GM04504 (cell line): ENCODE measurements at regions not wholly inside any gene's neighbourhood (a gene's known extent, or its start where the extent isn't known, plus 50 kb on each side); places are given as distances from the start of the nearest gene placed in this dataset.

Experiments
- DNase-seq: peaks from one replicate; pipeline ENCODE4 v3.0.0-alpha.2; 2012; ENCODE audit warnings: low read depth

DNA sequence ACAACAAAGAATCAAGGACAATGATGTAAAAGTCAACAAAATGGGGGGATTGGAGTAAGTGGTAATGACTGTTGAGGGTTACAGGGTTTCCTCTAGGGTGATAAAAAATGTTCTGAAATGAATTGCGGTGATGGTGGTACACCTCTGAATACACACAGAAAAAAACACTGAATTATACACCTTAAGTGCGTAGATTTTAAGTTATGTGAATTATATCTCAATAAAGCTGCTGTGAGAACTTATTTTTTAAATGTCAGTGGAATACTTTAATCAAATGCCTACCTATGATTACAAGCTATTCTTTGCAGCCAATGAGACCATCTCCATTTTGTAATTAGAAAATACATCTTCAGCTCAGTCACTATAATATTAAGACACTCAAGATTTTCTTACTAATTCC is 53.5 kb downstream of the ZNF608 start:
- no peak for DNase-seq

DNA sequence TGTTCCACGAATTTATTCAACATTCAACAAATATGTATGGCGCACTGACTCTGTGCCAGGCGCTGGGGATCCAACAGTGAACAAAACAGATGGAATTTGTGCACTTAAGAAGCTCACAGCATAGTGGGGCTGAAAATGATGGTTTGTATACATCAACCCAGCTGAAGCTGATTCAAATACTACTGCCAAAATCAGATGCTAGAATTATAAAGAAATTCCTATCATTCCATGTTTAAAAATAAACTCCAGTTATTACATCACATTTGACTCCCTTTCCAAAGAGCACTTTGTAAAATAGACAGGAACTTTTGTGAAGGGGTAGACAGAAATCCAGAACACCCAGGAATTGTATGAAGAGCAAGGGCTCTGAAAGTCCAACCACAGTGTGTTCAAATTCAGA is 54.1 kb downstream of the ZNF608 start:
- no peak for DNase-seq

DNA sequence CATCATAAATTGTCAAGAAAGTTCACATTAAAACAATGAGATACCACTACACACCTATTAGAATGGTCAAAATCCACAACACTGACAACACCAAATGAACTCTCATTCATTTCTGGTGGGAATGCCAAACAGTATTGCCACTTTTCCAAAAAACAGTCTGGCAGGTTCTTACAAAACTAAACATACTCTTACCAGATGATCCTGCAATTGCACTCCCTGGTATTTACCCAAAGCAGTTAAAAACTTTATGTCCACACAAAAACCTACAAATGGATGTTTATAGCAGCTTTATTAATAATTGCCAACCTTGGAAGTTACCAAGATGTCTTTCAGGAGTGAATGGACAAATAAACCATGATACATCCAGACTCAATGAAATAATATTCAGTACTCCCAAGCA is 56.8 kb downstream of the ZNF608 start:
- DNase-seq = no peak

DNA sequence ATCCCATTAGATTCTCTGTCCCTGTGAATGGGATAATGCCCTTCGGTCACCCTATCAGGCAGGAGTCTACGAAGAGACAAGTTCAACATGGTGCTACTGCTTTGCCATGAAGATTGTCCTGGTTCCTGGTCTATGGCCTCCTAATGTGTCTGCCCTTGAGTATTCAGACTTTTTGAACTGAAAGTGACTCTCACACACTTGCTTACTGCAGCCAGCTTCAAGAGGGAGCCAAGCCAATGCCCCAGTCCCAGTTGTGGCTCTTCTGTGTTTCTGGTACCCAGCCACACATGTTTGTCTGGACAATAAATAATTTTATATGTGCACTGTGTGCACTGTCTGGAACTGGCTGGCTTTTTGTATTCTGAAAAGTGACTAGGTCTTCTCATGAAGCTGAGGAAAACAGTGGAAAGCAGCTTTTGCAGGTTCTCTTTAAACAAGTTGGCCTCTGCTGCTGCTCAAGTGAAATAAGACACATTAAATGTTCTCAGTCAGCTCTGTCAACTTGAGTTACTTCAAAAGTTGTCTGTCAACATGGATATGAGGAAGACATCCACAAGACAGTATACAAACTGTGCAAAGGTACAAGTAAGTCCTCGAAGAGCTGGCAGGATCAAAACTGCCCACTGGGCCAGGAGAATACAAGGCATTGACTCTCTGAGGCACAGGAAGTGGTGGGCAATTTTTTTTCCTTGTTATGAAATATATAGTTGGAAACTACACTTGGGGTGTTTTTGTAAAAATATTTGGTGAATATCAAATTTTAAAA is 60.0 kb downstream of the ZNF608 start:
- DNase-seq = no peak

DNA sequence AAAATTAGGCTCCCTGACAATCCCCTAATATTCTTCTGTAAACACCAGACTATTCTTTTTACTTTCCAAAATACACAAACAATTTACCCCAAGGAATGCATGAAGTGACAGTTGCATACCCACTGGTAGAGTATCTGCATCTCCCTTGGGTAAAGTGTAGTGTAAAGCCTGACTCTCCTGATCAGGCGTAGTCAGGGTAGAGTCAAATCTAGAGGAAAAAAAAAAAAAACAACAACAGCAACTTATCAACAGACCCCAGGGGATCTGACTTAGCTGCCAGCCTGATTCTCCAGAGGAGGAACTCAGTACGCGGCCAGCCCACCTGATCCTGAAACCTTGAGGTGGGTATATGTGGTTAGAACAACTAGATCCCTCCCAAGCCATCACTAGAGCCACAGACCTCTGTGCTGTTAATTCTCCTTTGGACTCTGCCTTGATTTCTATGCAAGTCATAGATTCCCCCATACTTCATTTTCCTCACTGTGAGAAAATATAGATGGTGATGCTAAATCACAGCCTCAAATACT is 61.0 kb downstream of the ZNF608 start:
- no peak for DNase-seq

DNA sequence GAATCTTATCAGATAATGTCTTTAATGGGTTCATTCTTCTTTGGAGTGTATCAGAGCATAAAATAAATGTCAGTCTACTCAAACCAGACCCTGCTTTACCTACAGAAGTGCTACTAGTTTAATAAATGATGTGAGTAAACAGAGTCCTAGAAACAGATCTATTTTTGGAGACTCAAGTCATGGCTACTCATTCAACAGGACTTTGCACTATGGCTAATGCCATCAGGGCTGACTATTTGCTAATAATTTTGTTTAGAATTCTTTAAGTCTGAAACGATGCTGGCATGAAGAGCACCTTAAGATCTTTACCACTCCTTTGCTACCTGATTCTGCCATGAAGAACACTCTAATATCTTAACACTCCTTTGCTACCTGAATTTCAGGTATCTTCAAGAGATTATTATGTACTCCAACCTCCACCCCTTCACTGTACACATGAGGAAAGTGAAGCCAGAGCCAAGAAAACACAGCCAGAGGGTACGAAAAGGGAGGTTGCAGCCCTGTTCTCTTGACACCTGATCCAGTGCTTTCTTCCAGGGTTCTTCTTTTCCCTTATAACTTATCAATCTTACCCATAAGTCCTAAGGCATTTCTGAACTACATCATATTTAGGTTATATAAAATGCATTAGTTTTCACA is 62.4 kb downstream of the ZNF608 start:
- no peak for DNase-seq

DNA sequence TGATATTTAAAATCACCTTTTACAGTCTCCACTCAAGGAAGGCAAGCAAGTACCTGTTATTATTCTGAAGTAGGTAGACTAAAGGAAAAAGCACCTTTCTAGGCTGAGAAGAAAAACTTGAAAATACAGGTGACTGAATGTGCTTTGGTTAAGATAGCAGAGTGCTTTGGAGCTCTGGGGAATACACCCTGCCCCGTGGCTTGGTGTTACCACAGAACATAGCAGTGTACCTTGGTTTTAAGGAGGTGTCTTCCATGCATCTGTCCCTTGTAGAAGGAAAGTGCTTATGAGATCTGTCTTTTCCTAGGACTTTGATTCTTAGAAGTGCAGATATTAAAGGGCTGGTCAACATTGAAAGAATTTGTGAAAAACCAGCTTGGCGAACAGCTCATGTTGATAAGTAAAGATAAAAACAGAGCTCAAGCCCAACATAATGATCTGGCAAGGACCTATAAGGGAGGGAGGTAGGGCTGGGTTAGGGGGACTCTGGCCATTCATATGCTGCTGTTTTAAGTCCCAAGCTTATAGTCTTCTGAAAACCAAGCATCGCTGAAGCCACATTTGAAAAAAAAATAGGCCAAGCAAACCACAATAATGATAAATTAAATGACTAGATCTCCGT is 66.8 kb downstream of the ZNF608 start:
- no peak for DNase-seq

DNA sequence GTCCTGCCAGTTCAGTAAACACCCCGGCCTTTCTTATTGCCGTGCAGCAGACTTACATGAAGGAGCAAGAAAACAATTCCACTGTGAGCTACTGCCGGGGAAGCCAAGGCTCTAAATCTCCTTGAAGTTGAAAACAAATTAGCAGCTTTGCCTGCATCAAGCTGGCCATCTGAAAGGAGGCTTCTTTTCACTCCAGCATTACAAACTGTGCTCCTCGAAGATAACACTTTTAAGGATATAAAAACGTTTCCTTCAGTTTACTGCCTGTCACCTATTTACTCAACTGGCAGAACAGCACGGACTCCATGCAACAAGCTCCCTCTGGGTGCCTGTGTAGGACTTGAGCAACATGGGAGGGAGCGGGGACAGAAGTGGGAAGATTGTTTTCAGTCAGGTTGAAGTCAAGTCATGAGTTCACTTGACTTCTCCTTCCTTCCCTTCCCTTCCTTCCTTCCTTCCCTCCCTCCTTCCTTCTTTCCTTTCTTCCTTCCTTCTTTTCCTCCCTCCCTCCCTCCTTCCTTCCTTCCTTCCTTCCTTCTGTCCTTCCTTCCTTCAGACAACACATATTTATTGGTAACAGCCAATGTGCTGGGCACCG is 67.4 kb downstream of the ZNF608 start:
- no peak for DNase-seq

DNA sequence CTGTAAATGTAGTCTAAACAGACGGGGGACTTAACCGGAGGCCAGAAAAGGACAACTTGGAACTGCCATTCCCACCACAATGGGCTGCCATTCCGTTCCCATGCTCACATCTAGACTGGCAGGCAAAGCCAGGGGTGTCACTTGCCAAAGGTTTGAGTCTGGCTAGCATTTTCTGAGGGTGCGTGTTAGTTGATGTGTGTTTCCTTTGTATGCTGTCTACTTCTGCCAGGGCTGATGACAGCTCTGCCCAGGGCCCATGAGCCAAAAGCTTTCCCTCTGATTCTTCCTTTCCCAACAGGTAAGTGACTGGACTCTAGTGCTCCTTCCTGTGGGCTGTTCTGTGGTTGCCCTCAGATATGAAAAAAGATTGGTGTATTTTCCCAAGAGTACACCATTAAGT is 68.0 kb downstream of the ZNF608 start:
- DNase-seq = no peak

DNA sequence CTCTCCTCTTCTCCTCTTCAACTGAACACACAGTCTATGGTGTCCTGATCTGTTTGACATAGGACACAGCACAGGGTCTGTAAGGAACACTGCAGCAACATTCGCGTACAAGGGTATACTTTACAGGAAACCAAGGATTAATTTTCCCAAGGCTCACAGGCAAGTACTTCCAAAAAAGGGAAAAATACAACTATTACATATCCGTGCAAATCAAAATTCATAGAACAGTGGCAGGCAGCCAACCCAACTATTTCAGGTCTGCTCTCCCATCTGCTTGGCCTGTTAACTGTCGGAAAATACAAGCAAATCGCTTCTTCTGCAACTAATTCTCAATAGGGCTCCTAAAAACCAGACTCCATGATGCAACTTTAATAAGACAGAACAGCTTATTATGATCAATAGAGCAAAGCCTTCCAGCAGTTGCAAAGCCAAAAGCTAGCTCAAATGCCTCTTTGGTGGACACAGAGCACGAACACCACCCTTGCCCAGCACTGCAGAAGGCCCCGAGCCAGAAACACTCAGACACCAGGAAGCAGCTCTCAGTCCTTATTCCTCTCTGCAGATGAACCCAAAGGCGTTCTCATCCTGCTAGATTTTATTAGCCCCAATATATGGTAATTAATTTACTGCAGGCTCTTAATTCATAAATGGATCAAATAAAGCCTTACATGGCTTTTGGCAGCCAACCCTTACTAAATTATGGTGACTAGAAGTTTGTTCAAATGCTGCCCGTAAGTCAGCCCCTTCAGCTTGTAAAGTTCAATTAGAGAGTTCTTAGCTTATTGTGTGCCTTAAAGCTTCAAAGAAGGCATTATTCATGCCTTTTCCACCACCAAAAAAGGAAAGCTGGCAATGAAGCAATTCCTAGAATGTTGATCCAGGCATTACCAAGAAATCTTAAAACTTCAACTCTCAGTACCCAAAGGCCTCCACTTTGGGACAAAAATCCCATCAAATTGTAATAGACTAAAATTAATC is 68.8 kb downstream of the ZNF608 start:
- DNase-seq = no peak

DNA sequence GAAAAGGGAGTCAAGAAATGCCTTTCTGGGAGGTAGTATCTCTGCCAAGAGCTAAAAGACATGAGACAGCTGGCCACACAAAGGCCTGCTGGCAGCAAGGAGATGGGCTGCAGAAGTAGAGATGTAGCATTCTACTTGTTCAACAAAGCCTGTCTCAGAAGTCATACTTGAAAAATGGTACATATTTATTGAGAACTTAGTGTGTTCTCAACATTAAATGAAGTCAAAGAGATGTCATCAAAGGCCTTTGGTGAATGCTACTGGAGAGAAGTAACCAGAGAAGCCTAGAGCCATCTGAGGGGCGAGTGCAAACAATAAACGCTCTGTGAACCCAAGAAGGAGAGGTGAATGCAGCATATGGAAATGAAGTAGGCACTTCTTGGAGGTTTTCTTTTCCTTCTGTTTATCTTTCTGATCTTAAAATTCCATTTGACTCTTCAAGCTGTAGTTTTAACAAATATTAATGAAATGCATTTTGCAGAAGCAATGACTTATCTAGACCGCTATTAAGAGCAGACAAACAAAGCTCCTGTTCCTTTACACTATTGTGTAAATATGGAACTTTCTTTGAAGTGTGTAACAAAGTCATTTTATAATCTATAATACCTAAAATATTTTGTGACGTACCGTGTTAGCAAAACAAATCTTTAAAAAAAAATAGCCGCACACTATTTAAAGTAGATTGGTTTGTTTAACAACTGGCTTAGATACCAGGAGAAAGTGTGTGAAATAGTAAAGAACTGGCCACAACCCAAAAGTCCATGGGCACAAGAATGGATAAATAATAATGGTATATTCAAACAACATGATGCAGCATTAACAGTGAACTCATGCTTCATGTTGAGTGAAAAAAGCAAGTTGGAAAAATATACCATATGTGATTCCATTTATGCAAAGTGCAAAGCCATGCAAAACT is 70.2 kb downstream of the ZNF608 start:
- no peak for DNase-seq

DNA sequence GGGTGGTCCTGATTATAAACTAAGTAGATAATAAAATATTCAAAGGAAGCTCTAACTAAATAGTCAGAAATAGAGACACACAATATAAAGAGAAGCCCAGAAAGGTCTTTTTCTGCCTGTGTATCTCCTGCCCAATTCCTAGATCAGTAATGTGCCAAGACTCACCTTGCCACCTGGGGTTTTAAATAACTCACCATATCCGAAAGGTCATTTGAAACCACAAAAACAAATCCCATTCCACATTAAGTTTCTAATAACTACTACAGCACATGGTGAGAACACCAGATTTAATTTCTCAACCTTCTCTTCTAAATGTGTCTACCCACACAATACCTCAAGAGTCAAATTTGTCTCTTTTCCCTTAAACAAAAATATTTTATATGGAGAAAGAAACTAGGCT is 75.2 kb downstream of the ZNF608 start:
- no peak for DNase-seq

DNA sequence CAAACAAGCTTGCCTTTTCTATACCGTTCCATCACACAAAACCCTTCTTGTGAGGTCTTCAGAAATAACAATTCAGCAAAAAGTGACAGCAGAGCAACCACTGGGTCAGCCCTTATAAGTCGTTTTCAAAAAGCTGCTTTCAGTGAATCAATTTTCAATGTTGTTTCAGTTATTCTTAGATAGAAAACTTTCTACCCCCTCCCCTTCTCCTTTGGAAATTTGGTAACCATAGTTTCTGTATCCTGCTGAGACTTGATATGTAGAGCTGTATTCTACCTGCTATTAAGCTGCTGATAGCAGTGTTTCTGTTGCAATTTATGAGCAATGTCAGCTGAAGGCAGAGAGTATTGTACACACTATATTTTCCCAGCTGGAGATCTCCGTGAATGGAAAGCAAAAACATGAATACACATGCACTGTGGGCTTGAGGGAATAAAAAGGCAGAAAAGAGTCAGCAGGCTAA is 75.7 kb downstream of the ZNF608 start:
- no peak for DNase-seq

DNA sequence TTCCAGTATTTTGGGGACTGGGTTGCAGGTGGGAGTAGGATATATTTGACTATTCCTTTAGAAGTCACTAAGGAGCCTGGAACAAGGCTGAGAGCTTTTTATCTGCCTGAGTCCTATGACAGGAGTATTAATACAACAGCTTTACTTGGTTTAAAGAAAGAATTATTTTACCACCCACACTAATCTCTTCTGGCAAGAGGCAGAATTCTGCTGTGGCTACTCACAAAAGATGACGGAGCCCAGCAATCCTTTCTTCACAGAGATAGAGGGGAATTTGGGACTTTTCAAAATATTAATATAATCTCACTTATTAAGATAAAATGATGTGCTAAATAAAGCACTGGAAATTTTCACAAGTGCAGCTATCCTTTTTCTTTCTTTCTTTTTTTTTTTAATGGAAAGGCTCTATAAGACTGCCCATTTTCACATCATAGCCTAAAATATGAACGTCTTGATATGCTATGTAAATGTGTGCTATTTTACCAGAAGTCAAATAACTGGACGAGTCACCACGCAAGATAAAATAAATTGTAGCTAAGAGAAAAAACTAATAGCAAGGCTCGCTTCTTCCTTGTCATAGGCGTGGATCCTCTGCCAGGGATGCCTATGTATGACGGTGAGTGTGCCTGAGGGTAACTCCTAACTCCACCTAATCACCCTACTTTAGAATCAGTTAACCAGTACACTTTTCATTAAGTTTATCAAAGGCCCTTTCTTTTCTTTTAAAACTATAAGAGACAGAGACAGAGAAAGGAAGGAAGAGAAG is 76.3 kb downstream of the ZNF608 start:
- no peak for DNase-seq

DNA sequence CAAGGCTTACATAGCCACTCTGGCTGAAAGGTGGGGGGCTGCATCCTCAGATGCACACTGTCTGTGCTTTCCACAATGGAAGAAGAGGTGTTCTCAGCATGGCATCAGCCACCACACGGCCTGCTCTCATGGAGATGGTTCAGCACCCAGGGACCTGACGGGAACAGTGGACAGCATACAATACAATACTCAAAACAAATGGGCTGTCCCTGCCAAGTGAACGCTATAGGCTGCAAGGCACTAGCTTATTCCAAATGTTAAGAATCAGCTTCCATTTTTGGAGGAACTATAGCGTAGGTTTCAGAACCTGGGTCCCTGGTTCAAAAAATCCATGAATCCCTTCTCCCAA is 77.2 kb downstream of the ZNF608 start:
- no peak for DNase-seq

DNA sequence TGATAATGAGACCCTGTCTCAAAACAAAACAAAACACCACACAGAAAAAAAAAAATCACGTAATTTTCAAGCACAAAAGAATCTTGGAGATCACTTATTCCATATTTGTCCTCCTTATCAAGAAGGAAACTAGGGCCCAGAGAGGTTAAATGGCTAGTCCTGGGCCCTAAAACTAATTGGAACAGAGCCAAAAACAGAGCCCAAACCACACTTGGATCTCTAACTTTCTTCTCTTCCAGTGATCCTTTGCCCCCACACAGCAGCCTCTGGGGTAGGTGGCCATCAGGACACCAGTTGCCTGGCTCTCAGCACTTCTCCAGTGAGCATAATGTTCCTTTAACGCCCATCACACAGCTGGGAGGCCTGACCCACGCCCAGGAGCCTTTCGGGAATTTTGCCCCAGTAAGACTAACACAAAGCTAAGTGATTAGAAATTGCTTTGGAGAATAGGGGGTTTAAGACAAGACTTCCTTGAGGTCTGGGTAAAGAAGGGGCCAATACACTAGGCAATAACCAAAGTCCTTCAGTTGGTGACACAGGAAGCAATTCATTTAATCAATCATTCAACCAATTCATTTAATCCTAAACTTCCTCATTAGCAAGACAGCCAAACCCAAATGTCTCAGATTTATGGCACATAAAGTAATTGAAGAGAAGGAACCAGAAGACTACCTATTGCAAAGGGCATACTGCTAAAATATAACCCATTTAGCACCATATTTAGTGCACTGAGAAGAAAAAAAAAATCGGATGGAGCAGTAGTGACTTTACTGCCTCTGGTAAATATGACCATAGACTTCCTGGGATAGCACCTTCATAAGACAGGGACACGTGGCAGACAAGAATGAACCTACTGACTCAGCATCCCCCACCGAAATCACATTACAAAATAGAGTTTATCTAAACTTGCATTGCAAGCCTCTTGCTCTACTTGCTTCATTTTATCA is 77.8 kb downstream of the ZNF608 start:
- no peak for DNase-seq

DNA sequence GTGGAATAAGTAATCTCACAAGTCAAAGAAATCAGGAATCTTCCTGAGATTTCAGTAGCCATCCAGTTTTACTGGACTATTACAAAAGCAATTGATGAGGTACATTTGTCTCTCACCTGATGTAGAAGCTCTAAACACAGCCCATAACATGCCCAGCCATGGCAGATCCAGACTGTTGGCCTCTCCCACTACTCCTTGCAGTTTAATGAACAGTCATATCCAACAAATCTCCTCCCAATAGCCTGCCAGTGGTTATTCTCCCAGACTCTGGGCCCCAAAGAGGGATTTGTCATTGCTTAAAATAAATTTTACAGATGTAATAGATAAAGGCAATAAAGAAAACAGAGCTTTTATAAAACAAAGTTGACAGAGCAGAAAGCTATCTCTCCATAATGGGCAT is 80.8 kb downstream of the ZNF608 start:
- DNase-seq = no peak

DNA sequence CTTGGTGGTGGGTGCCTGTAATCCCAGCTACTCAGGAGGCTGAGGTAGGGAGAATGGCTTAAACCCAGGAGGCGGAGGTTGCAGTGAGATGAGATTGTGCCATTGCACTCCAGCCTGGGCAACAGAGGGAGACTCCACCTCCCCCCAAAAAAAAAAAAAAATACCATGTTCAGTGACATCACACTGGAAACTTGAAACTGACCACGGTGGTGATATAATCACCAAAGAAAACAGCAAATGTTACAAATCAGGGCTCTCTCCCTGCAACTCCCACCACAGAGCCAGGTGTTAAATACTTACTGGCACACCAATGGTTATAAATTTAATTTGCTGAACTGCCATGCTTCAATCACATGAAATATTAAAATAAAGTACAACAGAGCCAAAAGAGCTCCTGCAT is 81.4 kb downstream of the ZNF608 start:
- DNase-seq = no peak

DNA sequence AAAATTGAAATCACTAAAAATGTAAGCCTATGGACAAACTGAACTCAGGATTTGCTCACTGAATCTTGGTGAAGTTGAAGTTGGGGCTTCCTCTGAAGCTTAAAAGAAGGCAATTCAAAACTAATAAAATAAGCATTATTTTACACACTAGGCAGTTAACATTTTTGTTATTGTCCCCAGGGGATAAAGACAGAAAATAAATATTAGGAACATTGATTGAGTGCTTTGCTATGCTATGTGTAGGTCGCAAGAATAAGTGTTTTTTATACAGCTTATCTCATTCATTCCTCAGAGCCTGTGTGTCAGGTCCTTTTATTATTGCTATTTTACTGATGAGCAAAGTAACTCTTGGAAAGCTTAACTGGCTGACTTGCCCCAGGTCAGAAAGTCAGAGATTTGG is 82.2 kb downstream of the ZNF608 start:
- DNase-seq = no peak
